ENCODE measurements at regions not wholly inside any gene's neighbourhood (a gene's known extent, or its start where the extent isn't known, plus 50 kb on each side); places are given as distances from the start of the nearest gene placed in this dataset.

GRCh38 chr3:23111797-23112196 lies 91.3 kb upstream of the UBE2E2 start:
- Histone ChIP-seq H3K36me3 (replicated peaks in 1 of 2; ENCODE audit: control insufficient read depth in 1 of 2, insufficient read depth in 2 of 2, low read length in 2 of 2) (no peaks in the 10 kb centered on the region), H3K9me3 (ENCODE audit: low read length) (no peaks in the 10 kb centered on the region), H3K4me1 (ENCODE audit: insufficient read depth, low read length) (no peaks in the 10 kb centered on the region), H3K27me3 (ENCODE audit: control insufficient read depth in 1 of 2, insufficient read depth in 2 of 2, low read length in 2 of 2) (no peaks in the 10 kb centered on the region), H4K20me1 (ENCODE audit: insufficient read depth, low read length) (no peaks in the 10 kb centered on the region), H3K9ac (ENCODE audit: insufficient read depth, low read depth, low read length) (no peak overlapping the region), H2AFZ (ENCODE audit: low read length) (no peak overlapping the region), H3K79me2 (ENCODE audit: insufficient read depth, low read length) (no peaks in the 10 kb centered on the region), H3K4me2 (ENCODE audit: low read depth, low read length) (no peak overlapping the region), H3K27ac (ENCODE audit: extremely low read length, insufficient read depth, low read length) (no peak overlapping the region), H3K4me3 (replicated peaks in 1 of 3; ENCODE audit: insufficient read depth in 1 of 3, low read depth in 2 of 3, low read length in 3 of 3) (no peak overlapping the region)
- no TSS peak for BruUV-seq (replicated peaks)
- WGBS (ENCODE audit: low lambda C conversion rate), result 7% methylated on average over 3 of the region's 3 CpGs
- CTCF ChIA-PET (ENCODE audit: low intra/inter-chr PET ratio, low total read pairs), result no interaction called here
- FAIRE-seq, result no peak
- intact Hi-C loops (cut with micrococcal nuclease; ENCODE audit: unreplicated experiment) (no loop called here), in situ Hi-C loops (cut with HindIII; ENCODE audit: extremely low pct_ligation_motif_present, low pct_unique_long_range_greater_than_20kb) (no loop called here)
- no peak for ATAC-seq
- POLR2A ChIA-PET, result no interaction called here
- TF ChIP-seq MAX (IDR thresholded peaks at IDR 0.05) (no peak), MAF1 (CRISPR knock-in tag; IDR thresholded peaks at IDR 0.05; ENCODE audit: borderline replicate concordance) (no peak), TAF1 (CRISPR knock-in tag; IDR thresholded peaks at IDR 0.05) (no peak), ZBTB7B (CRISPR knock-in tag; IDR thresholded peaks at IDR 0.05) (no peak), AKAP8 (CRISPR knock-in tag; IDR thresholded peaks at IDR 0.05) (no peak), HMG20A (CRISPR knock-in tag; IDR thresholded peaks at IDR 0.05; ENCODE audit: borderline replicate concordance) (no peak), ELF3 (CRISPR knock-in tag; IDR thresholded peaks at IDR 0.05) (no peak), RORA (CRISPR knock-in tag; IDR thresholded peaks at IDR 0.05) (no peak), FOXM1 (CRISPR knock-in tag; IDR thresholded peaks at IDR 0.05) (no peak), ZNF124 (CRISPR knock-in tag; IDR thresholded peaks at IDR 0.05) (no peak), CHD4 (IDR thresholded peaks at IDR 0.05; ENCODE audit: borderline replicate concordance, low read length) (no peak), ZNF7 (CRISPR knock-in tag; IDR thresholded peaks at IDR 0.05) (no peak), MNT (IDR thresholded peaks at IDR 0.05) (no peak), SATB2 (CRISPR knock-in tag; IDR thresholded peaks at IDR 0.05) (no peak), HMGXB4 (CRISPR knock-in tag; IDR thresholded peaks at IDR 0.05; ENCODE audit: borderline replicate concordance in 1 of 2, low read depth in 1 of 2) (no peak), ZNF800 (CRISPR knock-in tag; IDR thresholded peaks at IDR 0.05) (no peak)
- DNase-seq (ENCODE audit: low spot score), result no peak

Data from HepG2 (cell line).